ENCODE measurements at regions not wholly inside any gene's neighbourhood (a gene's known extent, or its start where the extent isn't known, plus 50 kb on each side); places are given as distances from the start of the nearest gene placed in this dataset.
"Not testable (repeated sequence)": the region's sequence is repeated elsewhere in the genome, so short reads cannot be mapped to it uniquely, and the experiment has no call there.

DNA sequence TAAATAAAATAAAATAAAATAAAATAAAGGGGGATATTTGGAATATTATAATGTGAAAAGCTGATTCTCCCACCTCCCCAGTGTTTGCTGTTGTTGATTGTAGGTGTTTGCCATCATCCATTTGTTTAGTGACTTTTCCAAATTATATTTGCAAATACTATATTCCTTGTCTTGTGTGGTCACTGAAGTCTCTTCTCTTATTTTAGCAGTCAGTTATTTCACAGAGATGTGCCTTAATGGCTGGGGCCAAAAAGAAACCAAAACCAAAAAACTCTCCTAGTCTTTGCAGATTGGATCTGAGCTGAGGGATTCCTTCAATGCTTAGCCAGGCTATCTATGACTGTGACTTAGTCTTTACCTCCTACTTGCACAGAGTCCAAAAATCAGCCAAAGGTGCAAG lies 70.9 kb upstream of the ZNF169 start:
- DNase-seq (ENCODE audit: low read depth in 2 of 2), result no peak

DNA sequence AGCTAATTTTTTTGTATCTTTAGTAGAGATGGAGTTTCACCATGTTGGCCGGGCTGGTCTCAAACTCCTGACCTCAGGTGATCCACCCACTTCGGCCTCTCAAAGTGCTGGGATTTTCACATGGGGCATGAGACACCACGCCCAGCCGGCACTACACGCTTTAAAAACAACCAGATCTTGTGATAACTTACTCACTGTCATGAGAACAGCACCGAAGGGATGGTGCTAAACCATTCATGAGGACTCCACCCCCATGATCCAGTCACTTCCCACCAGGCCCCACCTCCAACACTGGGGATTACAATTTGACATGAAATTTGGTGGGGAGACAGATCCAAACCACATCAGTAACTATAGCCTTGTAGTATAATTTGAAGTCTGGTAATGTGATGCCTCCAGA lies 67.4 kb upstream of the ZNF169 start:
- DNase-seq (ENCODE audit: low read depth in 2 of 2), result not testable (repeated sequence)

DNA sequence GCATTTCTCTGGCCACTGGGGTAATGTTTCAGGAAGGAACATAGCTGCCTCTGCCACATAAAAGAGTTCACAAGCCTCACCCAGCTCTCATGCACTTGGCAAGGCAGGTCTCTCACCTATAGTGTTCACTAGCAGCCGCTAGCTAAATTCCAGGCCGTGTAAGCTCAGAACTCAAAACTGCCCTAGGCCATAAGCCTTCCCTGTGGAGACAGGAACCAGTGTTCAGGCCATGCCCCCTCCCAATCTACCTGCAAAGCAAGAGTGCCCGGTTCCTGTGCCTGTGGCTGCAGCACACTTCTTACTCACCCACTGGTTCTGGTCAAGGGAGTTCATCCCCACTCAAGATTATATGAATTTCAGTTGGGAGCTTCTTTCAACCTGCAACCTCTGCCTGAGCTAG lies 60.7 kb upstream of the ZNF169 start:
- no peak for DNase-seq (ENCODE audit: low read depth in 2 of 2)

DNA sequence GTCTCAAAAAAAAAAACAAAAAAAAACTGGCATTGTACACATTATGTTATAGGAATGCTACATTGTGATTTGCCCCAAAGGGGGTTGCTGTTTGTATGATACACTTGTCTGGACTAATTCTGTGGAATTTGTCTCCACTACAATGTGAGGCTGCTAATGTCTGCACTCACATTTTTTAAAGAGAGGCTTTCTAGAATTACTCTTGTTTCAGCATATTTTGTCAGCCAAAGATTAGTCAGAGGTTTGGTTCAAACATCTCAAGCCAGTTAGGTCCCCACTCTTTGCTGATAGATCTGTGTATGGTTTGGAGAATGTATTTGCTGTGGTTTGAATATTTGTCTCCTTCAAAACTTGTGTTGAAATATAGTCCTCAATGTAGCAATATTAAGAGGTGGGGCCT lies 59.3 kb upstream of the ZNF169 start:
- DNase-seq (ENCODE audit: low read depth in 2 of 2), result peak; percentile 50

DNA sequence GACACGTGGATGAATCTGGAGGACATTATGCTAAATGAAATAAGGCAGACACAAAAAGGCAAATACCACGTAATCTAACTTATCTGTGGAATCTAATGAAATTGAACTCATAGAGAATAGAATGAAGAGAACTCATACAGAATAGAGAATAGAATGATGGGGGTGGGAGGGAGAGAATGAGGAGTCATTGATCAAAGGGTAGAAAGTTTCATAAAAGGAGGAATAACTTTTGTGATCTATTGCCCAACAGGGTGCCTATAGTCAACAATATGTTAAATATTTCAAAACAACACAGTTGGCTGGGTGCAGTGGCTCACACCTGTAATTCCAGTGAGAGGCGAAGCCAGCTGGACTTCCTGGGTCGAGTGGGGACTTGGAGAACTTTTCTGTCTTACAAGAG lies 54.9 kb upstream of the ZNF169 start:
- DNase-seq (ENCODE audit: low read depth in 2 of 2), result no peak

DNA sequence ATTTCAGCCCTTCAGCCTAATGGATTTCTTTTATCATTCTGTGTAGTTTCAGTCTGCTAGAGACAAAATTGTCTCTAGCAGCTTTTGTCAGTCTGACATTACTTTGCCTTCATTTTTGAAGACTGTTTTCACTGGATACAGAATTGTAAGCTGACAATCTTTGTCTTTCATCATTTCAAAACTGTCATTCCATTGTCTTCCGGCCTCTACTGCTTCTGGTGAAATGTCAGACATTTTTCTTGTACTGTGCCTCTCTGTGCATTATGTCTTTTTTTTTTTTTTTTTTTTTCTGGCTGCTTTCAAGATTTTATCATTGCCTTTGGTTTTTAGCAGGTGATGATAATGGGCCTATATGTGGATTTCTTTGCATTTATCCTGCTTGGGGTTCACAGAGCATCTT lies 51.3 kb upstream of the ZNF169 start:
- no peak for DNase-seq (ENCODE audit: low read depth in 2 of 2)

Data from fibroblast of skin of left biceps (primary cell).